DND-41 (cell line): ENCODE measurements at regions not wholly inside any gene's neighbourhood (a gene's known extent, or its start where the extent isn't known, plus 50 kb on each side); places are given as distances from the start of the nearest gene placed in this dataset.

ENCODE experiments used
- EZH2 ChIP-seq: IDR thresholded peaks from 3 replicates; pipeline ENCODE4 v1.6.1; 2012; ENCODE audit warnings: borderline replicate concordance, low read depth, mild to moderate bottlenecking, moderate library complexity, low read length, inconsistent platforms; ENCODE audit not compliant: severe bottlenecking
- TF ChIP-seq, protein P1 (sequence below): IDR thresholded peaks from 2 replicates; pipeline ENCODE4 v1.5.1; 2012; ENCODE audit warnings: borderline replicate concordance, low read length, moderate library complexity, mild to moderate bottlenecking; ENCODE audit not compliant: poor library complexity, severe bottlenecking; ENCODE audit errors: extremely low read depth

DNA sequence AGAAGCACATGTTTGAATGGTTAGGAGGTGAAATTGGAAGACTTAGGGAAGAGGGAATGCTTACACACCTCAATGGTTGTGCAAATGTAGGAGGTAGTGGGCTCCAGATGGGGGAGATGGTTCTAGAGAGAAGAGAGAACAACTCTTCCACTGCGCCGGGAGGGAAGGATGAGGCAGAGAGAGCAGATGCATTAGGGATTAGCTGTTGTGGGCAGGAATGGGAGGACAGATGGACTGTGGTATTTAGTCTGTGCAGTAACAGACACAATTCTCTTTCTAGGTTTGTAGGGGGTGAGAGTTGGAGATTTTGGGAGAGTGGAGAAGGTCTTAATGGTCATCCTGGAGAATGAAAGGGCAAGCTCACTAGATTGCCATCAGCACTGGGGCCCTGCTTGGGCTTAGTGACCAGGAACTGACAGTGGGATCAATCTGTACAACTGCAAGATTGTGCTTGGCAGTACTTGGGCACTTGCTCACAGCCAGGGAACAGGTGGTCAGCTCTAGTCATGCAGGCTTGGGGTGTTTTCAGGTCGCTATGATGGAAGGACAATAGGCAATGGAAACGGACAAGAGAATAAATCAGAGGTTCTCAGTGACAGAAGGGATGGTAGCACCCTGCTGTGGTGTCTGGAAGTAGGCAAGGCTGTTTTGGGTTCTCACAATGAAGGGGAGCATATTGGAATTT, 182.0 kb upstream of the MYLIP start:
- TF ChIP-seq, protein P1, sequence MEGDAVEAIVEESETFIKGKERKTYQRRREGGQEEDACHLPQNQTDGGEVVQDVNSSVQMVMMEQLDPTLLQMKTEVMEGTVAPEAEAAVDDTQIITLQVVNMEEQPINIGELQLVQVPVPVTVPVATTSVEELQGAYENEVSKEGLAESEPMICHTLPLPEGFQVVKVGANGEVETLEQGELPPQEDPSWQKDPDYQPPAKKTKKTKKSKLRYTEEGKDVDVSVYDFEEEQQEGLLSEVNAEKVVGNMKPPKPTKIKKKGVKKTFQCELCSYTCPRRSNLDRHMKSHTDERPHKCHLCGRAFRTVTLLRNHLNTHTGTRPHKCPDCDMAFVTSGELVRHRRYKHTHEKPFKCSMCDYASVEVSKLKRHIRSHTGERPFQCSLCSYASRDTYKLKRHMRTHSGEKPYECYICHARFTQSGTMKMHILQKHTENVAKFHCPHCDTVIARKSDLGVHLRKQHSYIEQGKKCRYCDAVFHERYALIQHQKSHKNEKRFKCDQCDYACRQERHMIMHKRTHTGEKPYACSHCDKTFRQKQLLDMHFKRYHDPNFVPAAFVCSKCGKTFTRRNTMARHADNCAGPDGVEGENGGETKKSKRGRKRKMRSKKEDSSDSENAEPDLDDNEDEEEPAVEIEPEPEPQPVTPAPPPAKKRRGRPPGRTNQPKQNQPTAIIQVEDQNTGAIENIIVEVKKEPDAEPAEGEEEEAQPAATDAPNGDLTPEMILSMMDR = no peak
- TF ChIP-seq EZH2 = no peak
